HUES48 (cell line): ENCODE measurements at regions not wholly inside any gene's neighbourhood (a gene's known extent, or its start where the extent isn't known, plus 50 kb on each side); places are given as distances from the start of the nearest gene placed in this dataset.

Experiments used
- H3K27ac ChIP-seq: one replicate; pipeline ENCODE4 v1.7.0; 2013; ENCODE audit warnings: low read depth, low read length, inconsistent platforms
- H3K27me3 ChIP-seq: 2 replicates; pipeline ENCODE4 v1.6.1; 2013; ENCODE audit warnings: mild to moderate bottlenecking, low read length; ENCODE audit not compliant: control insufficient read depth, insufficient read depth
- H3K36me3 ChIP-seq: 2 replicates; pipeline ENCODE4 v1.6.1; 2013; ENCODE audit warnings: low read length; ENCODE audit not compliant: control insufficient read depth, insufficient read depth
- H3K4me1 ChIP-seq: 2 replicates; pipeline ENCODE4 v1.6.1; 2013; ENCODE audit warnings: mild to moderate bottlenecking, low read length; ENCODE audit not compliant: control insufficient read depth, insufficient read depth
- H3K4me3 ChIP-seq: 2 replicates; pipeline ENCODE4 v1.5.1; 2013; ENCODE audit warnings: mild to moderate bottlenecking, low read depth, low read length
- H3K9ac ChIP-seq: 2 replicates; pipeline ENCODE4 v1.6.1; 2013; ENCODE audit warnings: mild to moderate bottlenecking, low read depth, low read length, moderate library complexity
- H3K9me3 ChIP-seq: 2 replicates; pipeline ENCODE4 v1.6.1; 2013; ENCODE audit warnings: low read length; ENCODE audit not compliant: control insufficient read depth, insufficient read depth

DNA sequence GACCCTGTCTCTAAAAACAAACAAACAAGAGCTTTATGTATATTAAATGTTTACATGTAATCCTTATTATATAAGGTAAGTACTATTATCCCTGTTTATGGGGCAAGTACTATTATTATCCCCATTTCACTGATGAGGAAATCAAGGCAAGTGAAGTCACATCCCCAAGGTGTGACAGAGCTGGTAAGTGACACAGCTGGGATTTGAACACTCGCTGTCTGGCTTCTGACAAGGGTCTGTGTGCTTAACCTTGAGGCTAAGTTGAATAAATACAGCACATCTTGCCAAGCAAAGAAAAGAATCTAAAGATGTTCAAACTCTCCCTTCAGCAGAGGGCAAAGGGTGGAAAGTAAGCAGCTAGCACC lies 167.9 kb upstream of the IRF2BP2 start:
- Histone ChIP-seq H3K27ac (no peak overlapping the region), H3K4me1 (peaks cover 4% of the 10 kb centered on the region; the same call in 1 of the 2 replicates), H3K9me3 (no peaks in the 10 kb centered on the region), H3K9ac (no peak overlapping the region), H3K27me3 (peaks cover 4% of the 10 kb centered on the region; the same call in 1 of the 2 replicates), H3K36me3 (no peaks in the 10 kb centered on the region), H3K4me3 (no peak overlapping the region)

DNA sequence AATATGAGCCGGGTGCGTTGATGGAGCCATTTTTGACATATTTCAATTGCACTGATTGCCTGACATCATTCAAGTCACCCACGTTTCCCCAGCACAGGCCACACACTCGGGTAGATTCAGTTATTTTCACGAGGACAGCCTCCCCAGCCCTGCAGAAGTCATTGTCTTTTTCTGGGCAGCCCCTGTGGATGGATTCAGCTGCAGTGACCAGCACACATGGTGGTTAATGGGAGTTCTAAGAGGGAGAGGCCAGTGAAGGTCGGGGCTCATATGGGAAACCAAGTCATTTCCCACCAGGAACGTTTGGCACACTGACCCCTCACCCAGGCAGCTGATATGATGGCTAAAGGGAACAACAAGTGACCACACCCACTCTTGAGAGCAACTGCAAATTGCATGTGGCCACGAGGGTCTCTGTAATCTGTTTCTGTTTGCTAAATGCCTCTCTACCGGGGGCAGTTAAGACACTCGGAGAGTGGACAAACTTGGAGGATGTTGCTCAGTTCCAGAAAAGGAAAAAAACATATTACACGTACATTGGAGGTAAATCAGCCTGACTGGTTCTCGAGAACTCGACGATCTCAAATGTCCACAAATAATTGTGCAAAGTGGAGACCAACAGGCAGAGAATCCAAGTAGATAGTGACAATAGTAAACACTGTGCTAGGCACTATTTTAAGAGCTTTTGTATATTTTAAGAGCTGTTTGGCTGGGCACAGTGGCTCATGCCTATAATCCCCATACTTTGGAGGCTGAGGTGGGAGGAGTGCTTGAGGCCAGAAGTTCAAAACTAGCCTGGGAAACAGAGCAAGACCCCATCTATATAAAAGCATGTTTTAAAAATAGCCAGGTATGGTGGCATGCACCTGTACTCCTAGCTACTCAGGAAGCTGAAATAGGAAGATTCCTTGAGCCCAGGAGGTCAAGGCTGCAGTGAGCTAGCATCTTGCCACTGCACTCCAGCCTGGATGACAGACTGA lies 167.2 kb upstream of the IRF2BP2 start:
- Histone ChIP-seq H3K27me3 (peaks cover 4% of the 10 kb centered on the region; the same call in 1 of the 2 replicates), H3K27ac (no peak overlapping the region), H3K4me3 (no peak overlapping the region), H3K9me3 (no peaks in the 10 kb centered on the region), H3K36me3 (no peaks in the 10 kb centered on the region), H3K4me1 (peaks cover 2% of the 10 kb centered on the region), H3K9ac (no peak overlapping the region)

DNA sequence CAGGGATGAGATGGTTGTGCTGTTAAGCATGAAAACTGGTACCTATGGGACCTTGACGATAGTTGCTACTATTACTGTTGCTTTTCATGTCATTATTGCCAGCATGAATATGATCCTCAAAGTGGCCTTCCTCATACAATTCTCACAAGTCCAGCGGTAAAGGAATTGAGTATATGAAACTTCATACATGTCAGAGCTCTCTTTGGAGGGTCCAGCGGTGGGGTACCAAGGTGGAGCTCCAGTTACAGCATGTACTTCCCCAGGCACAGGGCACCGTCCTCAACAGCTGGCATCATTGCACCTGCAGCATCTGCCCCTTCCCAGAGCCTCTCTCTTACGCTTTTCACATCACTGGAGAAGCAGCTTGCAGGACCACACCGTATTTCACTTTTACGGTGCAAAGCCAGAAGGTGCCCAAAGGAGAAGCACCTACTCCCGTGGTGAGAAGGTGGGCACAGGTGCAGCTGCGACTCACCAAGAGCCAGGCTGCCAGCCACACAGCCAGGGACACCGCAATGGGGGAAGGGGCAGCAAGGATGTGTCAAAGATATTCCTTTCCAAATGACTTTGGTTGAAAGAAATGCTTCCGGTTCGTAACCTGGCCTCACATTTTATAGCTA lies 166.4 kb upstream of the IRF2BP2 start:
- no peak overlapping the region for H3K9ac ChIP-seq
- no peak overlapping the region for H3K27ac ChIP-seq
- no peaks in the 10 kb centered on the region for H3K36me3 ChIP-seq
- H3K4me1 ChIP-seq, result peaks cover 9% of the 10 kb centered on the region
- H3K9me3 ChIP-seq, result no peaks in the 10 kb centered on the region
- H3K4me3 ChIP-seq, result no peak overlapping the region
- H3K27me3 ChIP-seq, result no peaks in the 10 kb centered on the region

DNA sequence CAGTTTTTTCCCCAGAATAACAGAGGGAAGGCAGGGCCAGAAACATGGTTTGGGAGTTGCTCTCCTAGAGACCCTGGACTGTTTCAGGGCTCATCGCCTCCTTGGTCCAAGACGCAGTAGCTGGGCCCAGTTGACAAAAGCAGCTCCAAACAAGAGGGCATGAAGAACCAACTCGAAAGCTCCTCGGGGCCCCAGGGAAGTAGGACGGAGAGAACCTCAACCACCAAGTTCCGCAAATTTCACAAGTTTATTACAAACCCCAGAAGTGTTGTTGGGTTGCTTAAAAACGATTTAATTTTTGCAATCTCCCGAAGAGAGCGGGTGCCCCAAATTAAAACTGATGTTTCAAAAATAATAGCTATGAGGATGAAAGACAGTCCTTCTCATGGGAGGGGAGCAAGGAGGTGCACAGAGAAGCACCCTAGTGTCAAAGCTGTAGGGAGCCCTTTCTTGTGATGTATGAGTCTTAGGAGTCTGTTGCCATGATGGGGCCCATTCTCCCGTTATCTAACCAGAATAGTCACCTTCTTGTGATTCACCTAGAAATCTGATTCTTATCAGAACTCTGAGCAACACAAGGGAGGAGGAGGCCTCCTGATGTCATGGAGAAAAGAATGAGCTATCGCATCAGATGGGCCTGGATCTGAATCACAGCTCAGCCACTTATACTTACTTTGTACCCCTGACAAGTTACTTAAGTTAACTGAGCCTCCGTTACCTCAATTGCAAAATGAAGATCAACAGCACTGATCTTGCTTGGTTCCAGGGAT lies 165.7 kb upstream of the IRF2BP2 start:
- Histone ChIP-seq H3K36me3 (no peaks in the 10 kb centered on the region), H3K27me3 (no peaks in the 10 kb centered on the region), H3K9ac (no peak overlapping the region), H3K4me3 (no peak overlapping the region), H3K4me1 (peaks cover 9% of the 10 kb centered on the region), H3K27ac (no peak overlapping the region), H3K9me3 (no peaks in the 10 kb centered on the region)

DNA sequence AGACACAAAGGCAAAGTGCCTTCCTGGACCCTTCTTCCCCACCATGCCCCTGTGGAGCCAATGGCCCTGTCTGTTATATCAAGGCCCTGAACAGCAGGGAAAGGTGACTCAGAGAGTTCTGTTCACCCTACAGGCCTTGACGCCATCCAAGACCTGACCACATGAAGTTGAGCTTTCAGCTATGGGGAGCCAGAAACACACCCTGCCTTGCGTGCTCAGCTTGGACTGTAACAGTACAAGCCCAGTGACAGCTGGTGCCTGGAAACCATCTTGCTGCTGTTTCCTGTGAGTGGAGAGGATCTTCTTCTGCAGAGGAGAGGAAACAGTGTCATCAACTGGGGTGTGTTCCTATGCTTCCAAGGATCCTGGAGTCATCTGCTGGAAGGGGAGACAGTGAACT lies 165.0 kb upstream of the IRF2BP2 start:
- H3K9ac ChIP-seq, result no peak overlapping the region
- H3K36me3 ChIP-seq, result no peaks in the 10 kb centered on the region
- H3K4me3 ChIP-seq, result no peak overlapping the region
- no peak overlapping the region for H3K27ac ChIP-seq
- no peaks in the 10 kb centered on the region for H3K9me3 ChIP-seq
- peaks cover 16% of the 10 kb centered on the region for H3K4me1 ChIP-seq
- no peaks in the 10 kb centered on the region for H3K27me3 ChIP-seq

- no peak overlapping the region for H3K27ac ChIP-seq
- H3K36me3 ChIP-seq, result no peaks in the 10 kb centered on the region
- no peaks in the 10 kb centered on the region for H3K9me3 ChIP-seq
- H3K4me3 ChIP-seq, result no peak overlapping the region
- no peaks in the 10 kb centered on the region for H3K27me3 ChIP-seq
- no peak overlapping the region for H3K9ac ChIP-seq
- H3K4me1 ChIP-seq, result peaks cover 17% of the 10 kb centered on the region
Observed at GRCh38 chr1:234773936-234774677, 164.1 kb upstream of the IRF2BP2 start.

GRCh38 chr1:234772345-234773147 lies 162.6 kb upstream of the IRF2BP2 start:
- 0 out of 2 replicates have a peak overlapping the region, but pooled peaks have one; percentile 8 for H3K9ac ChIP-seq
- H3K27ac ChIP-seq, result peak overlapping the region; percentile 76
- peaks cover 17% of the 10 kb centered on the region for H3K4me1 ChIP-seq

DNA sequence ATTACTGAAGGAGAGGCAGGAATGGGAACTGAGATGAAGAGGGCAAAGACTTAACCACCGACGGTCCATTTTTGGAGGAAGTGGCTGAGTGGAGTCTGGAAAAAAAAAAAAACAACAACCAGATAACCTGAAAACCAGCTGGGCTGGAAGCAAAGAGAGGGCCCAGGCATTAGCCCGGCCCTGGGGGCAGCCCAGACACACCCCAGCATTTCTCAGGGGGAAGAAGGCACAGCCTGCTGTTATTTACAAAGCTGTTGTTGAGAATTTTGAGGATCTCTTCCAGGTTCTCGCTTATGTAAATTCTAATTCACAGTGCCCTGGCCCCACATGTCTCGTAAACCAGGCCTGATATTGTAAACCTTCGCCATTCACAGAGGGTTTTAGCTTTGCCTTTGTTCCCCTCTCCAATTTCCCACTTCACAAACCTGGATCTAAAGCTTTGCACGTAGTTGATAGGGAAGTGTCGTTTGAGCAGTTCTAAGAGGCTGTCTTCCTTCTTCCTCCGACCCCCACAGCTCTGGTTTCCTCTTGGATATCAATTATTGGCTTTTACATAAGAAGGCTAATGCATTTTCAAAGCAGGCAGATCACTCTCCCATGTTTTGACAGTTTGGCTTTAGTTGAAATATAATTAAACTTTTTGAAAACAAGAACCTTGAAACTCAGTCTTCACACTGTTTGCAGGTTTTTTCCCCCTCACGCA lies 161.8 kb upstream of the IRF2BP2 start:
- H3K36me3 ChIP-seq, result no peaks in the 10 kb centered on the region
- no peaks in the 10 kb centered on the region for H3K9me3 ChIP-seq
- H3K9ac ChIP-seq, result peak overlapping the region; percentile 8; the same call in 1 of the 2 replicates
- H3K4me1 ChIP-seq, result peaks cover 17% of the 10 kb centered on the region
- H3K4me3 ChIP-seq, result no peak overlapping the region
- no peaks in the 10 kb centered on the region for H3K27me3 ChIP-seq
- peak overlapping the region; percentile 76 for H3K27ac ChIP-seq

More at GRCh38 chr1:234772345-234773147, 162.6 kb upstream of the IRF2BP2 start:
- Histone ChIP-seq H3K9me3 (no peaks in the 10 kb centered on the region), H3K4me3 (no peak overlapping the region), H3K36me3 (no peaks in the 10 kb centered on the region), H3K27me3 (no peaks in the 10 kb centered on the region)

- H3K9me3 ChIP-seq, result no peaks in the 10 kb centered on the region
- no peak overlapping the region for H3K4me3 ChIP-seq
- H3K4me1 ChIP-seq, result peaks cover 17% of the 10 kb centered on the region
- H3K9ac ChIP-seq, result no peak overlapping the region
- H3K27ac ChIP-seq, result no peak overlapping the region
- no peaks in the 10 kb centered on the region for H3K36me3 ChIP-seq
- H3K27me3 ChIP-seq, result no peaks in the 10 kb centered on the region
Observed at GRCh38 chr1:234770924-234771540, 161.1 kb upstream of the IRF2BP2 start.
